K562 (cell line): ENCODE measurements at regions not wholly inside any gene's neighbourhood (a gene's known extent, or its start where the extent isn't known, plus 50 kb on each side); places are given as distances from the start of the nearest gene placed in this dataset.

Source experiments
- DEAF1 ChIP-seq: fragments of 450-650 bp; formaldehyde crosslinking; IDR thresholded peaks from 2 replicates; pipeline ENCODE4 v1.4.0; 2020; ENCODE audit warnings: mild to moderate bottlenecking, moderate library complexity
- E2F8 ChIP-seq: fragments of 450-650 bp; IDR thresholded peaks from 2 replicates; pipeline ENCODE4 v1.7.1; 2018; ENCODE audit warnings: mild to moderate bottlenecking, low read depth; ENCODE audit not compliant: partially characterized antibody
- ERF ChIP-seq: fragments of 450-650 bp; formaldehyde crosslinking; IDR thresholded peaks from 2 replicates; pipeline ENCODE4 v1.4.0; 2020; ENCODE audit warnings: mild to moderate bottlenecking, mixed read lengths
- IRF1 ChIP-seq: sonication (generic); formaldehyde crosslinking; IDR thresholded peaks from 2 replicates; pipeline ENCODE4 v1.8.0; 2022; ENCODE audit warnings: missing genetic modification reagents, mild to moderate bottlenecking, borderline replicate concordance
- TCF7 ChIP-seq: sonication (generic); IDR thresholded peaks from 2 replicates; pipeline ENCODE4 v1.6.1; 2016; ENCODE audit warnings: antibody characterized with exemption, borderline replicate concordance
- ZNF184 ChIP-seq: sonication (generic); formaldehyde crosslinking; IDR thresholded peaks from 2 replicates; pipeline ENCODE4 v1.5.0; 2020; ENCODE audit warnings: missing genetic modification reagents
- ZNF212 ChIP-seq: fragments of 450-650 bp; formaldehyde crosslinking; IDR thresholded peaks from 2 replicates; pipeline ENCODE4 v1.4.0; 2020; ENCODE audit warnings: mild to moderate bottlenecking

GRCh38 chr2:59790186-59791003 lies 763.1 kb downstream of the BCL11A start (continued):
- TF ChIP-seq E2F8 = no peak
- TF ChIP-seq ZNF184 (CRISPR knock-in tag) = no peak
- no peak for TF ChIP-seq ZNF212 (CRISPR knock-in tag)
- no peak for TF ChIP-seq DEAF1 (CRISPR knock-in tag)
- no peak for TF ChIP-seq ERF (CRISPR knock-in tag)
- no peak for TF ChIP-seq IRF1
- TF ChIP-seq TCF7 = no peak
